Fibroblast of peridontal ligament (primary cell): ENCODE measurements at regions not wholly inside any gene's neighbourhood (a gene's known extent, or its start where the extent isn't known, plus 50 kb on each side); places are given as distances from the start of the nearest gene placed in this dataset.
"Not testable (repeated sequence)": the region's sequence is repeated elsewhere in the genome, so short reads cannot be mapped to it uniquely, and the experiment has no call there.

Experiments
- DNase-seq: peaks from one replicate; pipeline ENCODE4 v3.0.0-alpha.2; 2010; ENCODE audit errors: extremely low read depth

DNA sequence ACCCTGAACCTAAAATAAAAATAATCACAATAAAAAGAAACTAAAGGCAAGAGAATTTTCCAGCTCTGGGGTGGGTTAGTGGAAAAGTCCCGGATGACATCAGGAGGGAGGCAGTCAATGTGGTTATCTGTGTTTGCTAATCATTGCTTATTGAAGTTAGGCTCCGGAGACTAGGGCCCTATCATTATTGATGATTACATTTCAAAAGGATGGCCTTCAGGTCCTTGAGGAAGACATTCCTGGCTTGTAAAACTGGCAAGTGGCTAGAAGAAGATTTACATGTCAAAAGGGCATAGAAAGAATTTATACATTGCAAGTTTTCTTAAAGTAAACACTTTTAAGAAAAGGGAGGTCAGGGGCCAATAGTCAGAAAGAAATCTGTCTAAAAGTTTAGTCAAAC, 123.4 kb downstream of the POSTN start:
- peak; percentile 59 for DNase-seq

DNA sequence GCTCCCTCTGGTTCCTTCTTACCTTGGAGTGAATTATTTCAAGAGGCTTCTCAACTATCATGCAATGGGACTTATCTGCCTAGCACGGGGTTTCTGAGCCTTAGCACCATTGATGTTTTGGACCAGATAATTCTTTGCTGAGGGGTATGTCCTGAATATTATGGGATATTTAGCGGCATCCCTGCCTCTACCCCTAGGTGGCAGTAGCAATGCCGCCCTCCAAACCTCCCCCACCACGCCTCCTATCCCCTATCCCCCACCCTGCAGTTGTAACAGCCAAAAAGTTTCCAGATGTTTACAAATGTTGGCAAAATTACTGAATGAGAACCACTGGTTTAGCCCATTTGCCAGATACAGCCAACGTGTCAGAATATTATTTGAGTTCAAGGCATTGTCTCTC, 125.5 kb downstream of the POSTN start:
- no peak for DNase-seq

DNA sequence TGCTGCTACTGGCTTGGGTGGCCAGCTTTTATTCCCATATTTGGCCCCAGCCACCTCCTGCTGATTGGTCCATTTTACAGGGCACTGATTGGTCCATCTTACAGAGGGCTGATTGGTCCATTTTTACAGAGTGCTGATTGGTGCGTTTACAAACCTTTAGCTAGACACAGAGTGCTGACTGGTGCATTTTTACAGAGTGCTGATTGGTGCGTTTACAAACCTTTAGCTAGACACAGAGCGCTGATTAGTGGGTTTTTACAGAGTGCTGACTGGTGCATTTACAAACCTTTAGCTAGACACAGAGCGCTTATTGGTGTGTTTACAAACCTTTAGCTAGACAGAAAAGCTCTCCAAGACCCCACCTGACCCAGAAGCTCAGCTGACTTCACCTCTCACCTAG, 126.3 kb downstream of the POSTN start:
- DNase-seq, result not testable (repeated sequence)

DNA sequence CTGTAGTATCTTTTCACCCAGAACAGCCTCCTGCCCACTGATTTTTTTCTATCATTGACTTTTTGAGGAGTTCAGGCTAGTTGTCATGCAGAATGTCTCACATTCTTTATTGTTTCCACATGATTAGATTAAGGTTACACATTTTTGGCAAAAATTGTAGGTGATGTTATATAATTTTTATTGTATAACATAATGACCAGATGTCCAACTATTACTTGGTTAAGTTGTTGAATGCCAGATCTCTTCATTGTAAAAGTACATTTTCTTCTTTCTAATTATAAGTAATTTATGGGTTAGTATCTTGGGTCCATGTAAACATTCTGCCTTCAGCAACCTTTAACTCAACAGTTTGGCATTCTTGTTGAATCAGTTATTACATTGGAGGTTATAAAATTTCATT, 138.4 kb downstream of the POSTN start:
- peak; percentile 51 for DNase-seq

DNA sequence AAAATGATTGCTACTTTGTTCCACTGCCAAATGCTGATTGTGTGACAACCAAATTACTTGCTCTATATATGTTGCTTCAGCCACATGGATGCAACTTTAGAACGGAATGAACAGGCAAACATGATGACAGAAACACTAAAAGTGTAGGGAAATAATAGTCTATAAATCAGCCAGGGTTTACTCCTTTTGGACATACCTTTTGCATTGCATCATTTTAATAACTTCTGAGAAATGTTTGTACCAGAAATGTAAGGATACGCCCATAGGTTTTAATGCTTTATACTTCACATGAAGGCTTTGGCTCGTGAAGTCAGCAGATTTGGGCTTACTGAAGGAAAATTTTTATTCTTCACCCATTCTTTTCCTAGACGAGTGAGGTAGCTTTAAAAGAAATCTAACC, 141.0 kb downstream of the POSTN start:
- DNase-seq, result no peak

DNA sequence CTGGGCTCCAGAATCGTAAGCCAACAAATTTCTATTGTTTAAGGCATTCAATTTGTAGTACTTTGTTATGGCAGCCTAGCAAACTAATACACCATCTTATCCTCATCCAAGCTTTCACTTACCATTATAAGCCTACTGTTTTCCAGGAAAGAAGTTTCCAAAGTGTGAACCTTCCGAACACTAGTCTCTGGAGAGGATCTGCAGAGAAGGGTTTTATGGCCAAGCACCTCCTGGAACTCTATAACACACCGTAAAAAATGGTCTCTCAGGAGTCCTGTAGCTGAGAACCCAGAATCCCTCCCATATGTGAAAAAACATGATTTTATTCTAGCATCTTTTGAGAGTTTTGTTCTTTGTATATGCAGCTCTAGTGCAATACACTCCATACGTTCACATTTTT, 142.1 kb downstream of the POSTN start:
- no peak for DNase-seq

DNA sequence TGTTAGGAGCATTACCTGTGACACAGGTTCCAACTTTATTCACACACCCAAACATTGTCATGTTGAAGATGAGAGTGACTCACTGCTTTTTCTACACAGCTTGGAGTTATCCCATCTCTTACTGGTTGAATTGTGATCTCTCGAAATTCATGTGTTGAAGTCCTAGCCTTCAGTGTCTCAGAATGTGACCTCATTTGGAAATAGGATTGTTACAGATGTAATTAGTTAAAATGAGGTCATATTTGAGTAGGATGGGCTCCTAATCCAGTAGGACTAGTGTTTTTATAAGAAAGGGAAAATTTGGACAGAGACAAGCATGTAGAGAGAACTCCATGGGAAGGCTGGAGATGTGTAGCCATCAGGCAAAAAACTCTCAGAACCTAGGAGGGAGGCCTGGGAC, 142.5 kb downstream of the POSTN start:
- no peak for DNase-seq

DNA sequence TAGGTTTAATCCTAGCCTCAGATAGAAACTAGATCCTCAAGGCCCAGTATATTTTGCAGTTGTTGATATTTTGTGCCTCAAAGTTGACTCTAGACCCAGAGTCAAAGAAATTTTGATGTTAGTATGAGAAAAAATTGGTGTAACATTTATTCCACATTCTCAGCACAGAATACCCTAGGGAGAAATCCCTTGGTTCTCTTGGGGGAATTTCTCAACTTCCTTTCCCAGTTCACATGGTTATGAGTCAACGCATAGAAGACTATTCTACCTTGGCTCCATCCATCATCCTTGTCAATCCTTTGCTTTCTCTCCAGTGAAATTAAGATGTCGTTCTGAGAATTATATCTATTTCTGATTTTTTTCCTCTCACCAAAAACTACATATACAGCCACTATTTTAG, 145.3 kb downstream of the POSTN start:
- peak; percentile 39 for DNase-seq

DNA sequence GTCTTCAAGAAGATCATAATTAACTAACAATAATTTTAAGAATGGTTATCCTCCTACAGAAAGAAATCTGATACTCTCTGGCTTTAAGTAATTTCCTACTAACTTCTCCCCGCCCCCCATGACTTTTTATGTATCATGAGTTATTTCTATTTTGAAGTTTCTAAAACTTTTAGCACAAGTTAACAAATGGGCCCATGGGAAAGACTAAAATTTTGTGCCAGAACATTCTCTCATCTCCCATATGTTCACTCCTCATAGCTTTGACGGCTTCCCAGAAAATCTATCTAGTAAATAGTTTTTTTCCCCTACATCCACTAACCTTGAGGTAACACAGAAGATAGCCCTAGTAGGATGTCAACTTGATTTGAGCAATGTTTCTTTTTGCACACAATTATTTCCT, 148.3 kb downstream of the POSTN start:
- no peak for DNase-seq

DNA sequence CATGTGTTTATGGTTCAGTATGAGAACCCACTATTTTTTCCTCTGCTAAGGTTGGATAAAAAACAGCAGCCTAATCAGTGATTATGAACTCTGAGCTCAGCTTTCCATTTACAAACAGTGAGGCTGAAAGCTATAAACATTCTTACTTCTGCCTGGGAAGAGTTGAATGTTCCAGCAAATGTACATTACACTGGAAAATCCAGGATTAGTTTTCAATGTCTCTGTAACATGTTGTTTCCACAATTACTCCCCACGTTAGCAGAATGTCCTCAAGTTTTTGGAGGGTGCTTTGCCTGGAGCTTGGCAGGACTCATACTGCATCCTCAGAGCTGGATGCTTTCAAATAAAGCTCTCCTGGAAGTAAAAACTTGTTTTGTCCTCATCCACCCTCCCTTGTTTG, 150.4 kb downstream of the POSTN start:
- peak; percentile 74 for DNase-seq

DNA sequence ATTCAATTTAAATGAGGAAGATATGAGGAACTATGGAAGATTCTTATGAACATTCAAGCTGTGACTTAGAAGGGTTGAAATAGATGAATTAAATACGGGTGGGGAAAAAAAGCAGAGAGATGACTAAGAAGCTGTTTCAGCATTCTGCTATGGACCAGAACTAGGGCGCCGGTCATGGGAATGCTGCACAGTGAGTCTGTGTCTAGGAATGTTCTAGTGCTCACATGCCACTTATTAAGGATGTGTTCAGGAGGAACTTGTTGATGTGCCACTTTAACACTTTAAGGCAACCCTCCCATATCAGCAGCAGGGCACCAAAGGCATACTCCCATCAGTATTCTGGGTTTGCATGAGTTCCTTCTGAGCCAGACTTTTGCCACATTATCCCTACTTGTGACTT, 152.1 kb downstream of the POSTN start:
- DNase-seq, result peak; percentile 94

DNA sequence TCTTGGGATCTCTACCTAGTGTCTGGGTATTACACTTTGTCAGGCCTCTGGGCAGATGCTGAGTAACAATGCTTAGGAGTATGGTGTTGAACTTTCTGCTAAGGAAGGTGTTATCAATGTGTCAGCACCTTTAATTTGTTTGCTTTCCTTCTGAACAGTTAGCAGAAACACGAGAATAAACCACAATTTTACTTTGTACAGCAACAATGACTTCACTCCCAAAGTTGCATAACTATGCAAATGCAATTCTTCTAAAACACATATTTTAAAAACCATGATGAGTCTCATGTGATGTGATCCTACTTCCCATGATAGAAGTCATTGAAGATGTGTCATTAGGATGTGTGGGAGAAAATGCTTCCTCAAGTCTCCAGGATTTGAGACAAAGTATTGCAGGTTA, 155.0 kb downstream of the POSTN start:
- DNase-seq, result peak; percentile 92

DNA sequence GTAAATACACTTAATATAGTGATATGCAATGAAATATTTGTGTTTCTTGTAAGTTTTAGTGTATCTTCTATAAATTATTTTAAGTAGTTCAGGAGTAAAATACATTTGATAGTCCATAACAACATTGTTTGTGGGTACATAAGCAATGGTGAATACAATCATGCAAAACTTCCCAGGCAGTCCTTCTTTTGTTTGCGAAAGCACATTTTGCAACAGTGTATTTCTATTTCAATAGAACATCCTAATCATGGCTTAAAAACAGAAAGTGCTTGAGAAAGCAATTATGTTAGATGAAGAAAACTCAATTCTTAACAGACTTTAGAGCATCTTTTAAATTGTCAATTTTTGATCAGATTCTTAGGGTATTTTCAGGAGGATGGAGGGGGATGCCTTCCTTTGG, 155.6 kb downstream of the POSTN start:
- peak; percentile 77 for DNase-seq

DNA sequence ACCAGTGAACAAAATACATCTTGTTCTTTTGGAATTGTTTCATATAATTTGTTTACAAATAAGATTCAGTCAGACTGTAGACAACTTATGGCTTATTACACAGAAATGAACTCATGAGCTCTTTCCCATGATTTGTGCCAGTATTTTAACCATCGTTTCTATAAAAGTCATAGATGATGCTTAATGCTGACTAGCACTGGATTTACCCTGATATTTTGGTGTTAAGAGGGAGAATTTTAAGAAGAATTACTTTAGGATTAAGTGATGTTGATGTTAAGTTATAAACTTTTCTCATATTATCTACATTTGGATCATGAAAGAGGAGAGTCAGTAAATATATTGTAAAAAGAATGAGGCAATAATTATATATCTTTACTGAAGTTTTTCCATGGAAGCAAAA, 162.7 kb downstream of the POSTN start:
- no peak for DNase-seq

DNA sequence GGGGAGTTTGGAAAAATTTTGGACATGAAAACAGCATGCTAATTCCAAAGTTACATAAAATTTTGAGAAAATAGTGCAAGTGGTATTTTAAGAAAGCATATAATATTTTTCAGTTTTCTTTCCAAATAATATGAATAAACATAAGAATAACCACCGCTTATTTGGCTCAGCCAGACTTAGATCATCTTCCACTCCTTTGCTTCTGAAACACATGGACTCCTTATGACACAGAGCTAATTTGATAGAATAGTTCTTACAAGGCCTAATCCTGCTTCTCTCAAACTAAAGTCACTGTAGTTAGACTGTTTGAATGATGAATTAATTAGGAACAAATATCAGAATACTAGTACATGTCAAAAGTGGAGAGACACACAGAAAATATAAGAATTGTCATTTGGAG, 165.5 kb downstream of the POSTN start:
- DNase-seq, result peak; percentile 27

DNA sequence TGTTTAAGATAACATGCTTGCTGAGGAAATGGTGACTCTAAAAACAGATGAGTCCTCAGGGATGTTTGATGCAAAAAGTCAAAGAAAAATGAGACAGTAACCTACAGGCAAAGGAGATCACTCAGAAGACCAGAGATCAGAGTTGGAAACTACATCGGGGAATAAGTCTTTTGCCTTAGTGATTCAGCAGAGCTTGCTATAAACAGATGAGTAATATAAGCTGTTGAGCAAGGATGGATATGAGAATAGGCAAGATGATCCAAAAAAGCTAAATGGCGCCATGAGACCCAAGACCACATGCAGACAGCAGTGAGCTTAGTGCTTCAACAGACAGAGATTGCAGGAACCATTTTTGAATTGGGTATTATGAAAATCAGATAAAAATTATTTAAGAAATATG, 168.6 kb downstream of the POSTN start:
- DNase-seq, result peak; percentile 97

DNA sequence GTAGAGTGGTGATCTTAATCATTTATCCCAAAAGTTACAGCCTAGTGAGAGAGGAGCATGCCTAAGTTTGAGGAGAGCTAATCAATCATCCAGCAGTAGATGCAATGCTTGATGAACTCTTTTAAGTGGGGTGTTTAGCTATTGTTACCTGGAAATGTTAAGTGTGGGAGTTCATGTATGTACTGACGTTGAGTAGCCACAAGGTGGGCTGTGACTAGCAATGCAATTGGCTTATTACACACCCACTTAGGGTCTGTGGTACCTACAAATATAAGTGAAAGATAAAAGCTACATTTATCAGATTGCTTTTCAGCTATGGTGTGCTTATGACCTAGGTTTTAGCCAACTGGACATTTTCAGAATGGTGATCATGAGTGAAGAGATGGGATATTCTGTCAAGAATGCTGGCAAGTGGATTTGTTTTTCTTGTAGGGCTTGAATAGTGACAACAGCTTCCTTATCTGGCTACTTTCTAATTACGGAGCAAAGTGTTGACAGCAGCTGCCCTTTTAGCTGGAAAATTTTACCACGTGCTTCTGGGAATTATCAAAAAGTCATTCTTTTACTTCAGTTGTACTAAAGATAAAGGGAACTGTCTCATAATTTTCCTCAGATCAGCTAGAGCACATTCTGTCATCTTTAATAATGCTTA, 170.6 kb downstream of the POSTN start:
- DNase-seq, result no peak

DNA sequence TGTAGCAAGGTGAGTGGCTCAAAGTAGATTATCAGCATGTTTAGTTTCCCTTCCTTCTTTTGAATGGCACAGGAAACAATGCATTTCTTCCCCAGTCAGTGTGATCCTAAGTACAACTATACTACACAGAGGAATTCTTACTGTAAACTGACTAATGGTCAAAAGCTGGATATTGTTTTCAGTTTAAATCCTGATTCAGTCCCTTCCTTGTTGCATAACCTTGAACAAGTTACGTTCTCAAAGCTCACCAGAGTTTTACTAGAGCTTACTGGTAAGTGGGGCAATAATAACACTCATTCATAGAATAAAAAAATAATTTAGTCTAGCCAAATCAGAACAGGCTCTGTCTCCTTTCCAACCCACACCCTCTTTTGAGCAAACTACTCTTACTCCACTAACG, 180.1 kb downstream of the POSTN start:
- DNase-seq, result peak; percentile 88

DNA sequence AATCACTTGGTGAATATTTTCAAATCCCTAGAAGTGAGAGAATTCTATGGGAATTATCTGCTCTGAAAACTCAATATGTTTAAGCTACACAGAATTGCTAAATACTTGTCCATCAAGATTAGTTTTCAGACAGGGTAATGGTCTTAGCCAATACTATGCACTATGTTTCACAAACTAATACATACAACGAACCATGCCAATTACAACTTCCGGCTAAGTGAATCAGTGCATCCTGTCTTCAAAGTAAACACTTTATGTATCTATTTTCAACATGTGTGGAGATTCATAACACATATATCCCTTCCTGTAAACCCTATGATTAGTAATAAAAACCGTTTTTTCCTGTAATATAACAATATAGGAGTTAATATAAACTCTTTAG, 181.5 kb downstream of the POSTN start:
- peak; percentile 29 for DNase-seq

DNA sequence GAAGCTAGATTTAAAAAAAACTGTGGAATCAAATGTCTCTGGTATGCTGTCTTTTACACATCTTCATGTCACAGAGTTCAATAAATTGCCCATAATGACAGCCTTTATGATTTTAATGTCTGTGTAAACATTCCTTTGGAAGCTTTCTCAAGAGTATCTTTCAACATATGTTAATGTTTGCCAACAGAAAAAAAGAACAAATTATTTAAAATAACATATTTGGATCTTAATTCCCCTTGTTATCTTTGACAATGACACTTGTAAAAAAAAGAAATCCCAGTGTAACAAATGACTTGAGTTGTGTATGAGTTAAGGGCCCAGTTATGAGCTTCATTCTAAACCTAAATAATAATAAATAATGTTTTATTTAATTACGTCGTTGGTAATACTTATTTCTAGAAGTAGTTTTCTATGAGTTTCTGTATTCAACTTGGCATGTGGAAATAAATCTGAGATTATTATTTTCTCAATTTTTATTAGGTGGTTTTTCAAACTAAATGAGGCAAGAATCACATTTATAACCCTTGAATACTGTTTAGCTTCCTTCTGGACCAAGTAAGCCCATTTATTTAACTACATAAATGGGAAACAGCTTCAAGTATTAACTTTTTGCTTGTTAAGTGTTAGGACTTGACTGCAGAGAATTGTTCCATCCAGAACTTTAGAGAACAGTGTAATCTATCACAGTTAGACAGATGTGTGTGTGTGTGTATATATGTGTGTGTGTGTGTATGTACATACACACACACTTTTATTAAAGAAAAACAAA, 182.1 kb downstream of the POSTN start:
- DNase-seq, result peak; percentile 29

DNA sequence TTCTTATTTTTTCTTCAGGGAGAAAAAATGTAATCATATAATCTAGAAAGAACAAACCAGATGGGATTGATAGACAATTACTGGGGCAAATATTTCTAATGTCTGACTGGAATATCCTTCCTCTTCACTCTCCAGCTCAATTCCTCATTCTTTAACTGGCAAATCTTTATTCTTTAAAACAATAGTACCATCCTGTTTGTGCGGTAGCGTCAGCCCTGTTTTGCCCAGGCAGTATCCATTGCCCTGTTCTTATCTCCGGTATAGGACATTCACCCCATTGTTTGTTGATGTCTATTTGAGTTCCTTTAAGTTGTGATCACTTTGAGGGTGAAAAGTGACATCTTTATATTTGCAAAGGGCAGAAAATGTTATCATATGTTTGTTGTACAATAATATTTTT, 185.4 kb downstream of the POSTN start:
- DNase-seq, result no peak

DNA sequence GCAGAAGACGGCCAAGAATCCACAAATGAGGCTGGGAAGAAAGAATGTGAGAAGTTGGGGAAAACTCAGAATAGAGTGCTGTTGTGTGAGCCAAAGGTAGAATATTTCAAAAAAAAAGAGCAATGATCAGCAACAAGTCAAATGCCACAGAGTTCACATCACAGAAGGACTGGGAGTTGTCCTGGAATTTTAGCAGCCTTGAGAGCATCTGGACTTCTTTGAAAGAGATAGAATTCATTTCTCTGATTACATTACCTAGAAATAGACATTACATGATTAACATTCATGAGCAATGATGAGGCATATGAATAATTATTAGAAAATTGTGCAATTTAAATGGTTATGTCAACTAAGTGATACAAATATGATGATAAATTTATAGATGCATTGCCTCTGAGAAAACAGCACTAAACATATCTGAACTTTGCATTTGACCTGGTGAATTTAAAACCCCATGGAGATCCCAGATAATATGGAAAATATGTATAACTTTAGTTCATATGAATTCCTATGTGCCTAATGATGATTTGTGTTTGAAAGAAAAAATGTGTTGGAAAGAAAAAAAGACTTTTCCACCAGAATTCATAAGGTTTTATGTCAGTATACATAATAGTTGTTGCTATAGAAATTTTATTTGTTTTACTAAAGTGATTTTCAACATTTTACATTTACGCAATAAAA, 186.2 kb downstream of the POSTN start:
- DNase-seq, result no peak

DNA sequence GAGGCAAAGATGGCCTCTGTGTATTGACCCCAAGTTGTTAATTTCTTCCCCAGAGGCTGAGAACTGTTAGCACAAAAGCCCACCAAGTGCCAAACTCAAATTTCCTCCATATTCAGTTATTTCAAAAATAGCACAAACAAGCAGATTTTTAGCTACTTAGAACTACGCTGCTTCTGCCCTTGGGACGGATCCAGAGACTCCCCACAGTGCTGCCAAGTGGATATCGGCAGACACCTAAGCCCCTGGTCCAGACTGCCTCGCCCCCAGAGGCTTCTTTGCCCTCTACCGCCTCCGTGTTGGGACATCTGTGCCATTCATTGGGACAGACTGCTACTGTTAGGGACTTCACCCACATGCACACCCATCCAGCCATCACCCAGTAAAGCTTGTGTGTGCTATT, 188.3 kb downstream of the POSTN start:
- DNase-seq, result no peak
